Epidermal melanocyte (primary cell): ENCODE measurements at regions not wholly inside any gene's neighbourhood (a gene's known extent, or its start where the extent isn't known, plus 50 kb on each side); places are given as distances from the start of the nearest gene placed in this dataset.

Experiments used
- DNase-seq: peaks from one replicate; pipeline ENCODE4 v3.0.0; 2011; ENCODE audit warnings: low spot score; ENCODE audit not compliant: insufficient read length

GRCh38 chr9:13603921-13604320 lies 324.4 kb upstream of the MPDZ start:
- no peak for DNase-seq

GRCh38 chr9:13598738-13599137 lies 319.2 kb upstream of the MPDZ start:
- DNase-seq = no peak

- no peak for DNase-seq
Observed at GRCh38 chr9:13597427-13597826, 317.9 kb upstream of the MPDZ start.

GRCh38 chr9:13597004-13597403 lies 317.5 kb upstream of the MPDZ start:
- DNase-seq = no peak

GRCh38 chr9:13596383-13596970 lies 317.0 kb upstream of the MPDZ start:
- no peak for DNase-seq

- DNase-seq = no peak
Observed at GRCh38 chr9:13590996-13591395, 311.5 kb upstream of the MPDZ start.

- no peak for DNase-seq
Observed at GRCh38 chr9:13589034-13589737, 309.7 kb upstream of the MPDZ start.

- DNase-seq = no peak
Observed at GRCh38 chr9:13588151-13589033, 308.9 kb upstream of the MPDZ start.

- no peak for DNase-seq
Observed at GRCh38 chr9:13587571-13587970, 308.1 kb upstream of the MPDZ start.

- no peak for DNase-seq
Observed at GRCh38 chr9:13586587-13587374, 307.3 kb upstream of the MPDZ start.

- no peak for DNase-seq
Observed at GRCh38 chr9:13580760-13581159, 301.3 kb upstream of the MPDZ start.

GRCh38 chr9:13580131-13580530 lies 300.6 kb upstream of the MPDZ start:
- DNase-seq = no peak

- DNase-seq = no peak
Observed at GRCh38 chr9:13576101-13576500, 296.6 kb upstream of the MPDZ start.

- no peak for DNase-seq
Observed at GRCh38 chr9:13575558-13575957, 296.1 kb upstream of the MPDZ start.

GRCh38 chr9:13570068-13570974 lies 290.8 kb upstream of the MPDZ start:
- DNase-seq = no peak

- DNase-seq = no peak
Observed at GRCh38 chr9:13569602-13570067, 290.1 kb upstream of the MPDZ start.

GRCh38 chr9:13568841-13569601 lies 289.5 kb upstream of the MPDZ start:
- DNase-seq = no peak

GRCh38 chr9:13568405-13568804 lies 288.9 kb upstream of the MPDZ start:
- DNase-seq = no peak

- no peak for DNase-seq
Observed at GRCh38 chr9:13567833-13568232, 288.3 kb upstream of the MPDZ start.

- no peak for DNase-seq
Observed at GRCh38 chr9:13557746-13558145, 278.3 kb upstream of the MPDZ start.
